GM10248 (cell line): ENCODE measurements at regions not wholly inside any gene's neighbourhood (a gene's known extent, or its start where the extent isn't known, plus 50 kb on each side); places are given as distances from the start of the nearest gene placed in this dataset.
"Not testable (repeated sequence)": the region's sequence is repeated elsewhere in the genome, so short reads cannot be mapped to it uniquely, and the experiment has no call there.

Source experiments
- CTCF ChIA-PET: fragments of 300-600 bp; sonication (Branson Sonifier 250); formaldehyde crosslinking; extraction: SDS; loops from one replicate; lab custom pipeline; 2021; ENCODE audit warnings: antibody characterized with exemption; lab: Yijun Ruan, JAX
- POLR2A ChIA-PET: fragments of 350-650 bp; sonication (Branson Sonifier 250); formaldehyde crosslinking; extraction: SDS; loops from one replicate; lab custom pipeline; 2020; ENCODE audit warnings: antibody characterized with exemption; lab: Yijun Ruan, JAX
- DNase-seq: peaks from one replicate; pipeline ENCODE4 v3.0.0; 2012; ENCODE audit errors: extremely low spot score
- CTCF ChIP-seq: IDR thresholded peaks from 2 replicates; pipeline ENCODE4 v1.5.1; 2012; ENCODE audit warnings: mild to moderate bottlenecking, low read depth; ENCODE audit errors: extremely low read depth, missing control alignments, control extremely low read depth

DNA sequence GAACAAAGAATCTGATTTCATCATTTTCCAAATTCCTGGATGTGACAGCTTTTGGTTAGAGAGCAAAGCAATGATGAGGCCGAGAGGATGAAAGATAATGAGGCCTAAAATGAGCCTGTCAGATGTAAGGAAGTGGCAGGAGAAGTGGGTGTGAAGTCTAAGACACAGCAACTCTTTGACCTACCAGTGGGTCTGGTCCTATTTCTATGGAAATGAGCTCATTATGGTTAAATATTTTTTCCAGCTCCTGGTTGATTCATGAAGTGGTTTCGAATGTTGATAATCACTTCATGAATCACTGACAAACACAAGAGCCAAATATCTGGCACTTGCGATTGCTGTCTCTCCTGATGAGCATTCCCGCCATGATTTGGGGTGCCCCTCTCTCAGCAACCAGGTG lies 273.3 kb upstream of the CDH5 start:
- no peak for TF ChIP-seq CTCF
- CTCF ChIA-PET = no interaction called here
- POLR2A ChIA-PET = no interaction called here
- DNase-seq = no peak

DNA sequence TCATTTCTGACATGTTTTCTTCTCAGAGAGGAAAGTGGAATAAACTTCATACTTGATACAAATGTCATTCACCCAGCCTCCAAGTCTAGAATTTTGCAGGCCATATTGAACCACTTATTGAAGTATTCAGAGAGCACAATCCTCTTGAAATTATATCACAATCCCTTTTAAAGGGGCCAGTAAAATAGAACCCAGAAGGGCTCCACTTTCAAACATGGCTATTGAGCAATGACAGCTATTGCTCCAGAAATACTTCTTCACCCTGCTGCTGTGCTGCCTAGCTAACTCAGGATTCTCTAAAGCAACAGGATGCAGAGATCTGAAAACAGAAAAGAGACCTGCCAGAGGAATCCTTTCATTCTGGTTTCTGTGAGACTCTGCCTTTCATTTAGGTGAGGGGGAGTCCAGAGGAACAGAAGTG lies 275.0 kb upstream of the CDH5 start:
- ChIA-PET POLR2A (no interaction called here), CTCF (no interaction called here)
- TF ChIP-seq CTCF = no peak
- no peak for DNase-seq

- ChIA-PET POLR2A (no interaction called here), CTCF (interaction anchor here (1.7 kb wide), 1 partner anchor 11 kb away, joined by 8 read pairs; no protein-coding TSS in a partner anchor)
- TF ChIP-seq CTCF = no peak
- DNase-seq = no peak
Measured at GRCh38 chr16:66088681-66089080, 277.8 kb upstream of the CDH5 start.

DNA sequence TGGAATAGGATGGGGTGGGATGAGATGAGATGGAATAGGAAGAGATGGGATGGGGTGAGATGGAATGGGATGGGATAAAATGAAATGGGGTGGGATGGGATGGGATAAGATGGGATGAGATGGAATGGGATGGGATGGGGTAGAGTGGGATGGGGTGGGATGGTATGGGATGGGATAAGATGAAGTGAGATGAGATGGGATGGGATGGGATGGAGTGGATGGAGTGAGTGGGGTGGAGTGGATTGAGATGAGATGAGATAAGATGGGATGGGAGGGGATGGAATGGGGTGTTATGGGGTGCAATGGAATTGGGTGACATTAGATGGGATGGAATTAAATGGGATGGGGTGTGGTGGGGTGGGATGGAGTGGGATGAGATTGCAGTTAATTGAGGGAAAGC lies 279.2 kb upstream of the CDH5 start:
- CTCF ChIA-PET = interaction anchor here (1.7 kb wide), 1 partner anchor 10 kb away, joined by 8 read pairs; no protein-coding TSS in a partner anchor
- no peak for TF ChIP-seq CTCF
- DNase-seq = no peak
- POLR2A ChIA-PET = interaction anchor here (0.6 kb wide), 1 partner anchor 358 kb away, joined by 3 read pairs; no protein-coding TSS in a partner anchor

- no peak for TF ChIP-seq CTCF
- DNase-seq = no peak
- POLR2A ChIA-PET = no interaction called here
- CTCF ChIA-PET = interaction anchor here (0.8 kb wide), 1 partner anchor 18 kb away, joined by 3 read pairs; no protein-coding TSS in a partner anchor
Measured at GRCh38 chr16:66085651-66086050, 280.8 kb upstream of the CDH5 start.

GRCh38 chr16:66084731-66085130 lies 281.8 kb upstream of the CDH5 start:
- POLR2A ChIA-PET, CTCF ChIA-PET, DNase-seq: not testable (repeated sequence)

DNA sequence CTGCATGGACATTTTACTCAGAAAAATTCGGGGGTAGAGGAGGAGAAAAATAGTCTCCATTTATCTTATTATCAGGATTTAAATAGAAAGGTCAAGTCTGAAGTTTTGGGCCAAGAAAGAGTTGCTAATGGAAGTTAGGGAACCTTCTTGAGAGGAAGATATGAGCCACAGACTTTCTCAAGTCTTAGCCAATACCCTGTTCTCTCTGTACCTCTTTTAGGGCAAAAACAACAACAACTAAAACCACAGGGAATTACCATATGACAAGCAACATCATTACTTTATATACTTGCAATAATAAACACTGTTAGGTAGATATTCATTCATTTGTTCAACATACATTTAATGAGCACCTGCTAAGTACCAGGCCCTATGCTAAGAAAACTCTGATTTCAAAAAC lies 282.2 kb upstream of the CDH5 start:
- no peak for DNase-seq
- ChIA-PET CTCF (no interaction called here), POLR2A (no interaction called here)
- TF ChIP-seq CTCF = no peak
